Hematopoietic multipotent progenitor cell (in vitro differentiated cells): ENCODE measurements at regions not wholly inside any gene's neighbourhood (a gene's known extent, or its start where the extent isn't known, plus 50 kb on each side); places are given as distances from the start of the nearest gene placed in this dataset. TPM values are rescaled to one million over a fixed set of nuclear protein-coding genes. Genes with fewer than 3 reads are reported as not detected.

Experiments used
- DNase-seq, 3 donors: peaks; one replicate each; pipeline ENCODE4 v3.0.0-alpha.2; 2011 to 2015; ENCODE audit warnings: low read depth in 2 of 3, low spot score in 2 of 3
- small RNA-seq: library from RNA; depleted of rRNA; stranded (forward); fragments of <200 nt; gene quantifications from one replicate; pipeline ENCODE3, GENCODE V24; 2012

GRCh38 chr12:108066583-108067577 lies 62.2 kb upstream of the WSCD2 start:
- no peak for DNase-seq

- DNase-seq, result no peak
Observed at GRCh38 chr12:108069651-108070165, 59.4 kb upstream of the WSCD2 start.

GRCh38 chr12:108075561-108075960 lies 53.5 kb upstream of the WSCD2 start:
- no peak for DNase-seq

GRCh38 chr12:108076556-108076955 lies 52.5 kb upstream of the WSCD2 start:
- DNase-seq, result no peak

GRCh38 chr12:108078428-108078827 lies 50.7 kb upstream of the WSCD2 start:
- no peak for DNase-seq

Small RNAs in the stretch of these regions (small RNA-seq; reads per million reads assigned to genes)
- not detected for gene AC126177.5
